ENCODE measurements at regions not wholly inside any gene's neighbourhood (a gene's known extent, or its start where the extent isn't known, plus 50 kb on each side); places are given as distances from the start of the nearest gene placed in this dataset.

DNA sequence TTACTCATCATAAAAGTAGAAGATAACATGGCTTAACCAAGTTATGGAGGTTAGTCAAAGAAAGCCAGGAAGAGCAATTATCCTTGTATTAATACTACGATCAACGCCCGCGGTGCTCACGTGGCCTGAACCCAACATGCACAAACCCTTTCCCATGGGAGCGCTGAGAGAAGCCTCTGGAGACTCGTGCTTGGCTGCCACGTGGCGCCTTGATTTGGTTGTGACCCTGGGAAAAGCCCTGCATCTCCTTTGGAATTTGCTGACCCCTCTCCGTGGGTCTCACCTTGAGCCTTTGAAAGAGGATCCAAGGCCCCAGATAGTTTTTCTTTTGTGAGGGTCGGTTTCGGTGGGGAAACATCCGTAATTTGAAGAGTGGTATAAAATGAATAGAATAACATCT is 255.6 kb downstream of the DCDC2C start:
- no peaks in the 10 kb centered on the region for H3K4me1 ChIP-seq (ENCODE audit: control insufficient read depth in 2 of 2, insufficient read depth in 2 of 2, low read length in 2 of 2)
- H3K36me3 ChIP-seq (ENCODE audit: control insufficient read depth in 2 of 2, insufficient read depth in 2 of 2, low read length in 2 of 2), result no peaks in the 10 kb centered on the region
- no peak overlapping the region for H3K9ac ChIP-seq (ENCODE audit: low read depth in 1 of 2, low read length in 2 of 2)
- no peaks in the 10 kb centered on the region for H3K27me3 ChIP-seq (ENCODE audit: control insufficient read depth in 2 of 2, insufficient read depth in 2 of 2, low read length in 2 of 2)
- H3K9me3 ChIP-seq (ENCODE audit: control insufficient read depth in 2 of 2, low read length in 2 of 2), result peaks cover 0 to 2% of the 10 kb centered on the region in 2 donors
- H3K4me3 ChIP-seq (ENCODE audit: low read length in 2 of 2), result no peak overlapping the region
- no peak overlapping the region for H3K27ac ChIP-seq (ENCODE audit: low read depth in 2 of 2, low read length in 2 of 2)

DNA sequence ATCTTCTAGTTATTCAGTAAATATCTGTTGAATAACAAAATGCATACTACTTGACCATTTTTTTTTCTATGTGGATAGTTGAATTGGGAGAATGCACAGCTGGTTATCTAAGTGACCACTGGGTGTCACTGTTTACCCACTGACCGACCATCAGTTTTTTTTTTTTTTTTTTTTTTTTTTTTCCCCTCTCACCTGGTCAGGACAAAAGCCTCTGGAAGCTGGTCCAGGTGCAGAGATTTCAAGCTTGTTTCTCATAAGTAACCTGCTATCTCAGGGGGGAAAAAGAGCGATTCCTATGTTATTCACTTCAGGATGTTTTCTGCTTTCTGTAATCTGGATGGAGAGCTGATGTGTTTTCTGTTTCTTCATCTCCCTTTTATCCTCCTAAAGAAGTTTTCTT is 256.0 kb downstream of the DCDC2C start:
- Histone ChIP-seq H3K9ac (ENCODE audit: low read depth in 1 of 2, low read length in 2 of 2) (no peak overlapping the region), H3K4me3 (ENCODE audit: low read length in 2 of 2) (no peak overlapping the region), H3K4me1 (ENCODE audit: control insufficient read depth in 2 of 2, insufficient read depth in 2 of 2, low read length in 2 of 2) (no peaks in the 10 kb centered on the region), H3K9me3 (ENCODE audit: control insufficient read depth in 2 of 2, low read length in 2 of 2) (peaks cover 0 to 2% of the 10 kb centered on the region in 2 donors), H3K27ac (ENCODE audit: low read depth in 2 of 2, low read length in 2 of 2) (no peak overlapping the region), H3K36me3 (ENCODE audit: control insufficient read depth in 2 of 2, insufficient read depth in 2 of 2, low read length in 2 of 2) (no peaks in the 10 kb centered on the region), H3K27me3 (ENCODE audit: control insufficient read depth in 2 of 2, insufficient read depth in 2 of 2, low read length in 2 of 2) (no peaks in the 10 kb centered on the region)

DNA sequence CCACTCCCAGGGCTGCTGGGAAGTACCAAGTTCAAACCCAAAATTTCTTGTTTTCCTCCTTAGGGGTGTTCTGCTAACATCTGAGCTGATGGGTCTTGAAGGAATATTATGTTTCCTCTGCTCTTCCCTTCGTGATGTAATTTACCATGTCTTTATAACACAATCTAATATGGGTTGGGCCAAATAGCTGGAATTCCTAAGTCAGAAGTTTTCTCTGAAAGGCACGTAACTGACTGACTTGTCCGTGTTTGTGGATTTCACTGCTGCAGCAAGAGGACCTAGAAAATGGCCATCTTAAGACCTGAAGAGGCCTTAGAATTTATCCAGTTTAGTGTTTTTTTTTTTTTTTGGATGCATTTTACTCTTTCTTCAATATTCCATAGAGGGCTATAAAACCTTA is 256.7 kb downstream of the DCDC2C start:
- H3K9me3 ChIP-seq (ENCODE audit: control insufficient read depth in 2 of 2, low read length in 2 of 2), result peaks cover 0 to 2% of the 10 kb centered on the region in 2 donors
- no peak overlapping the region for H3K9ac ChIP-seq (ENCODE audit: low read depth in 1 of 2, low read length in 2 of 2)
- H3K36me3 ChIP-seq (ENCODE audit: control insufficient read depth in 2 of 2, insufficient read depth in 2 of 2, low read length in 2 of 2), result no peaks in the 10 kb centered on the region
- no peak overlapping the region for H3K27ac ChIP-seq (ENCODE audit: low read depth in 2 of 2, low read length in 2 of 2)
- H3K4me3 ChIP-seq (ENCODE audit: low read length in 2 of 2), result no peak overlapping the region
- no peaks in the 10 kb centered on the region for H3K4me1 ChIP-seq (ENCODE audit: control insufficient read depth in 2 of 2, insufficient read depth in 2 of 2, low read length in 2 of 2)
- H3K27me3 ChIP-seq (ENCODE audit: control insufficient read depth in 2 of 2, insufficient read depth in 2 of 2, low read length in 2 of 2), result no peaks in the 10 kb centered on the region

DNA sequence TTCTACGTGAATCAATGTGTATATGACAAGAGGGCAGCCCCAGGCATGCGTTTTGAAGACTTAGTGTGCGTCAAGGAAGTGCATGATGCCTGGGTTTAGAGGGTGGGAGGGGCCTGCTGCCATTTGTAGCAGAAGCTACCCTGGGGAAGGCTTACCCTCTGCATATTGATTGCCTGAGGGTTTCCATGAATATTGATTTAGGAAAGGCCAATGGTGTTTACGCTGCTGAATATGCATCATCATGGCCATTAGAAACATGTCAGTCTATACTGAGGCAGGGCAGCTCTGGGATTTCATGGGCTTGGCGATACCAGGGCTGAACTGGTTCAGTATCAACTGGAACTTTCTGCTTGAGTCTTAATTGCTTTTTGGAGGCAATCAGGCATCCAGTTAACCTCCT is 259.3 kb downstream of the DCDC2C start:
- H3K9ac ChIP-seq (ENCODE audit: low read depth in 1 of 2, low read length in 2 of 2), result no peak overlapping the region
- no peak overlapping the region for H3K27ac ChIP-seq (ENCODE audit: low read depth in 2 of 2, low read length in 2 of 2)
- no peak overlapping the region for H3K4me3 ChIP-seq (ENCODE audit: low read length in 2 of 2)
- peaks cover 0 to 2% of the 10 kb centered on the region in 2 donors for H3K9me3 ChIP-seq (ENCODE audit: control insufficient read depth in 2 of 2, low read length in 2 of 2)
- H3K27me3 ChIP-seq (ENCODE audit: control insufficient read depth in 2 of 2, insufficient read depth in 2 of 2, low read length in 2 of 2), result no peaks in the 10 kb centered on the region
- no peaks in the 10 kb centered on the region for H3K4me1 ChIP-seq (ENCODE audit: control insufficient read depth in 2 of 2, insufficient read depth in 2 of 2, low read length in 2 of 2)
- H3K36me3 ChIP-seq (ENCODE audit: control insufficient read depth in 2 of 2, insufficient read depth in 2 of 2, low read length in 2 of 2), result no peaks in the 10 kb centered on the region

DNA sequence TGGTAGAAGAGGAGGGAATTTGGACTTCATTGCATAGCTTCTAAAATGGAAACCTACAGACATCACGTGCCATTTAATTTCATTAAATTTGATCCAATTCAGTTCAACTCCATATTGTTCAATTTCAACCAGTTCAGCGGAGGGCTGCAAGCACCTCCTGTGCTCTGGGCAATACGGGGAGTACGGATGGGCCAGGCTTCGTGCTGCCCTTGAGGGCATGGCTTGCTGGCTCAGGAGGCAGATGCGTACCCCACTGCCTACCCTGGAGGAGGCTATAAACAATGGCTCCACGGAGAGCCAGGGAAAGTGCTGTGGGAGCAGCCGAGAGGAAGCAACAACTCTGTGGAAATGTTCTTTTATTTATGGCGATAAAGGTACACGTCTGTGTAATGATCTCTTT is 261.8 kb downstream of the DCDC2C start:
- H3K9me3 ChIP-seq (ENCODE audit: control insufficient read depth in 2 of 2, low read length in 2 of 2), result peaks cover 2 to 5% of the 10 kb centered on the region in 2 donors
- no peak overlapping the region for H3K9ac ChIP-seq (ENCODE audit: low read depth in 1 of 2, low read length in 2 of 2)
- no peak overlapping the region for H3K27ac ChIP-seq (ENCODE audit: low read depth in 2 of 2, low read length in 2 of 2)
- H3K27me3 ChIP-seq (ENCODE audit: control insufficient read depth in 2 of 2, insufficient read depth in 2 of 2, low read length in 2 of 2), result no peaks in the 10 kb centered on the region
- H3K36me3 ChIP-seq (ENCODE audit: control insufficient read depth in 2 of 2, insufficient read depth in 2 of 2, low read length in 2 of 2), result no peaks in the 10 kb centered on the region
- no peaks in the 10 kb centered on the region for H3K4me1 ChIP-seq (ENCODE audit: control insufficient read depth in 2 of 2, insufficient read depth in 2 of 2, low read length in 2 of 2)
- no peak overlapping the region for H3K4me3 ChIP-seq (ENCODE audit: low read length in 2 of 2)

DNA sequence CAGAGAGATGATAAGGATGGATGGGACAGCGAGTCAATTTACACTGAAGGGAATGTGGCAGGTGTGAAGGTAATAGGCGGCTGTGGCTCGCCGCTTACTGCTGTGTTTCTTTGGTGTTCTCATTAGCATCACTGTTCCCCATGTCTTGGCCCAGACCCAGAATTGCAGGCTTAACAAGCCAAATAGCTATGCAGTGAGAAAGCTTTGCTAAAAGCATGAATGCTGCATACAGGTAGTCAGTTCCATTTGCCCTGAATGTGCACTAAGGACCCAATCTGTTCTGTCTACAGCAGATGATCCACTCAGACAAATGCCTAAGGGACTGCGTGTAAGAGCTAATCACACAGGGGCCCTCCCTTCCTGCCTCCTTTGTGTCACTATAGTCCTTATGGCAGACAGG is 262.6 kb downstream of the DCDC2C start:
- no peaks in the 10 kb centered on the region for H3K27me3 ChIP-seq (ENCODE audit: control insufficient read depth in 2 of 2, insufficient read depth in 2 of 2, low read length in 2 of 2)
- H3K4me1 ChIP-seq (ENCODE audit: control insufficient read depth in 2 of 2, insufficient read depth in 2 of 2, low read length in 2 of 2), result no peaks in the 10 kb centered on the region
- no peak overlapping the region for H3K27ac ChIP-seq (ENCODE audit: low read depth in 2 of 2, low read length in 2 of 2)
- H3K9ac ChIP-seq (ENCODE audit: low read depth in 1 of 2, low read length in 2 of 2), result no peak overlapping the region
- peaks cover 2 to 5% of the 10 kb centered on the region in 2 donors for H3K9me3 ChIP-seq (ENCODE audit: control insufficient read depth in 2 of 2, low read length in 2 of 2)
- no peaks in the 10 kb centered on the region for H3K36me3 ChIP-seq (ENCODE audit: control insufficient read depth in 2 of 2, insufficient read depth in 2 of 2, low read length in 2 of 2)
- H3K4me3 ChIP-seq (ENCODE audit: low read length in 2 of 2), result no peak overlapping the region

DNA sequence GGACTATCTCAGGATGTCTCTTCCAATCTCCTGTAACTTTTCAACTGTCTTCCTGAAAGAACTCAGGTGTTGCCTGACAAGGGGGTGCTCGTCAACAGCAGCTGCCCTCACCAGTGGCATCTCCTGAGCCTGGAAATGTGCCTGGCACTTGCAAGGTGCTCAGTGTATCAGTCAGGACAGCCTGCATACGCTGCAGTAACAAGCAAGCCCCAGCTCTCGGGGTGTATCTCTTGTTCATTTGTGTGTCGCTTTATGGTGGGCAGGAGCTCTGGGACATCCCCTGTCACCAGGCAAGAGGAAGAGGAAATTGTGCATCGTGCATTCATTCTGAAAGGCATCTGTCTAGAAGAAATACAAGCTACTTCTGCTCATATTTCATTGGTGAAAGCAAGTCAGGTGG is 263.1 kb downstream of the DCDC2C start:
- Histone ChIP-seq H3K36me3 (ENCODE audit: control insufficient read depth in 2 of 2, insufficient read depth in 2 of 2, low read length in 2 of 2) (no peaks in the 10 kb centered on the region), H3K9ac (ENCODE audit: low read depth in 1 of 2, low read length in 2 of 2) (no peak overlapping the region), H3K27me3 (ENCODE audit: control insufficient read depth in 2 of 2, insufficient read depth in 2 of 2, low read length in 2 of 2) (no peaks in the 10 kb centered on the region), H3K9me3 (ENCODE audit: control insufficient read depth in 2 of 2, low read length in 2 of 2) (peaks cover 2 to 7% of the 10 kb centered on the region in 2 donors), H3K27ac (ENCODE audit: low read depth in 2 of 2, low read length in 2 of 2) (no peak overlapping the region), H3K4me1 (ENCODE audit: control insufficient read depth in 2 of 2, insufficient read depth in 2 of 2, low read length in 2 of 2) (no peaks in the 10 kb centered on the region), H3K4me3 (ENCODE audit: low read length in 2 of 2) (no peak overlapping the region)

DNA sequence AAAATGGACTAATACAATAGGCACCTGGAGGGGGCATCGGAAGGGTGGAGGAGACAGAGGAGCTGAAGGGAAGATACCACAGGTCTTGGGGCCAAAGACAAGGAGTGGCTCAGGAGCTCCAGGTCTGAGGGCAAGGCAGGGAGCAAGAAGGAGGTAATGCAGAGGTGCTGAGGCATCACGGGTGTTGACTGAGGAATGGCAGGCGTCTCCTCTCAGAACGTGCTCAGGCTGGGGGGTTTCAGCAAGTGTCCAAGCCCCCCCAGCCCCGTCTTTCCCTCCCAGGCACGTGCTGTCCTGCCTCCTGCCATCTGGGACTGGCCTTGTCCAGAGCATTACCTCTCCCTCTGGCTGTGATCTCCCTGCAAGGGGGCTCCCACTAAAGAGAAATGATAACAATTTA is 265.4 kb downstream of the DCDC2C start:
- Histone ChIP-seq H3K4me3 (ENCODE audit: low read length in 2 of 2) (no peak overlapping the region), H3K9ac (ENCODE audit: low read depth in 1 of 2, low read length in 2 of 2) (no peak overlapping the region), H3K4me1 (ENCODE audit: control insufficient read depth in 2 of 2, insufficient read depth in 2 of 2, low read length in 2 of 2) (no peaks in the 10 kb centered on the region), H3K27me3 (ENCODE audit: control insufficient read depth in 2 of 2, insufficient read depth in 2 of 2, low read length in 2 of 2) (no peaks in the 10 kb centered on the region), H3K27ac (ENCODE audit: low read depth in 2 of 2, low read length in 2 of 2) (no peak overlapping the region), H3K36me3 (ENCODE audit: control insufficient read depth in 2 of 2, insufficient read depth in 2 of 2, low read length in 2 of 2) (no peaks in the 10 kb centered on the region), H3K9me3 (ENCODE audit: control insufficient read depth in 2 of 2, low read length in 2 of 2) (peaks cover 0 to 13% of the 10 kb centered on the region in 2 donors)

DNA sequence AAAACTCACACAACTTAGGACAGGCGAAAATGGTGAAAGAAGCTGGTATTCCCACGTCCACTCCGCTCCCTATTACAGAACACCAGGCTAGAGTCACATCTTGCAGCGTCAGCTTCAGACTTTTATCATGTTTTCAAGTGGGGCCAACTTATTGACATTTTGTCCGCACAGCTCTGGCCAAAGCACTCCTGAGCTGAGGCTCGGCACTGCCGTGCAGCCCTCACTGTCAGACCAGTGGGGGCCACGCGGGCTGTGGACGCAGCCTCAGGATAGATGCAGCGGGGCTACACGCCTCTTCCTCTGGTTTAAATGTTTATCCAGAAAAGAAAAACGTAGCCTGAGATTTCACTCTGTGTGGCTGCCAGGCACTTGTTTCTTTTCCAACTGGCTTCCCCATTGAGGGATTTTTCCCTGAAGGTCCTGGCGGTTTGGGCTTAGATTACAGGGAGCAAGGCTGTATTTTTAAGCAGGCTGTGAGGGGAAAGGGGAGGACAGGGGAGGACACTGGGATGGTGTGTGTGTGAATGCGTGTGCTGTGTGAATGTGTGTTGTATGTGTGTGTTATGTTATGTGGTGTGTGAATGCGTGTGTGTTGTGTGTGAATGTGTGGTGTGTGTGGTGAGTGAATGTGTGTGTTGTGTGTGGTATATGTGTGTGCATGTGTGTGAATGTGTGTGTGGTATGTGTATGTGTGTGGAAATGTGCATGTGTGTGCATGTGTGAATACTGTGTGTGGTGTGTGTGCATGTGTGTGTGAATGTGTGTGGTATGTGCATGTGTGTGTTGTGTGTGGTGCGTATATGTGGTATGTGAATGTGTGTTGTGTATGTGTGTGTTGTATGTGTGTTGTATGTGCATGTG is 267.6 kb downstream of the DCDC2C start:
- Histone ChIP-seq H3K4me3 (ENCODE audit: low read length in 2 of 2) (no peak overlapping the region), H3K4me1 (ENCODE audit: control insufficient read depth in 2 of 2, insufficient read depth in 2 of 2, low read length in 2 of 2) (no peaks in the 10 kb centered on the region), H3K9ac (ENCODE audit: low read depth in 1 of 2, low read length in 2 of 2) (no peak overlapping the region), H3K27me3 (ENCODE audit: control insufficient read depth in 2 of 2, insufficient read depth in 2 of 2, low read length in 2 of 2) (no peaks in the 10 kb centered on the region), H3K27ac (ENCODE audit: low read depth in 2 of 2, low read length in 2 of 2) (no peak overlapping the region), H3K36me3 (ENCODE audit: control insufficient read depth in 2 of 2, insufficient read depth in 2 of 2, low read length in 2 of 2) (no peaks in the 10 kb centered on the region), H3K9me3 (ENCODE audit: control insufficient read depth in 2 of 2, low read length in 2 of 2) (peaks cover under 1 to 13% of the 10 kb centered on the region in 2 donors)

DNA sequence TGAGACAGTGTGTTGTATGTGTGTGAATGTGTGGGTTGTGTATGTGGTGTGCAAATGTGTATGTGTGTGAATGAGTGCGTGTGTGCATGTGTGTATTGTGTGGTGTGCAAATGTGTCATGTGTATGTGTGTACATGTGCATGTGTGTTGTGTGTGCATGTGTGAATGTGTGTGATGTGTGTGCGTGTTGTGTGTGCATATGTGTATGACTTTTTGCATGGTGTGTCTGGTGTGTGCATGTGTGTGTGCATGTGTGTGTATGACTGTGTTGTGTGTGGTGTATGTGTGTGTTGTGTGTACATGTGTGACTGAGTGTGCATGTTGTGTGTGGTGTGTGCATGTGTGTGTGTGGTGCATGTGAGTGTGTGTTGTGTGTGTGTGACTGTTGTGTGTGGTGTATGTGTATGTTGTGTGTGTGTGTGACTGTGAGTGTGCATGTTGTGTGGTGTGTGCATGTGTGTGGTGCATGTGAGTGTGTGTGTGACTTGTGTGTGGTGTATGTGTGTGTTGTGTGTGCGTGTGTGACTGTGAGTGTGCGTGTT is 268.3 kb downstream of the DCDC2C start:
- H3K4me3 ChIP-seq (ENCODE audit: low read length in 2 of 2), result no peak overlapping the region
- H3K9ac ChIP-seq (ENCODE audit: low read depth in 1 of 2, low read length in 2 of 2), result no peak overlapping the region
- H3K27ac ChIP-seq (ENCODE audit: low read depth in 2 of 2, low read length in 2 of 2), result no peak overlapping the region
- no peaks in the 10 kb centered on the region for H3K36me3 ChIP-seq (ENCODE audit: control insufficient read depth in 2 of 2, insufficient read depth in 2 of 2, low read length in 2 of 2)
- H3K9me3 ChIP-seq (ENCODE audit: control insufficient read depth in 2 of 2, low read length in 2 of 2), result peaks cover 3 to 16% of the 10 kb centered on the region in 2 donors
- no peaks in the 10 kb centered on the region for H3K27me3 ChIP-seq (ENCODE audit: control insufficient read depth in 2 of 2, insufficient read depth in 2 of 2, low read length in 2 of 2)
- H3K4me1 ChIP-seq (ENCODE audit: control insufficient read depth in 2 of 2, insufficient read depth in 2 of 2, low read length in 2 of 2), result no peaks in the 10 kb centered on the region
